Panc1 (cell line): ENCODE measurements at regions not wholly inside any gene's neighbourhood (a gene's known extent, or its start where the extent isn't known, plus 50 kb on each side); places are given as distances from the start of the nearest gene placed in this dataset.

Experiments used
- CTCF ChIP-seq: fragments of 450-650 bp; IDR thresholded peaks from 2 replicates; pipeline ENCODE4 v1.5.1; 2017; ENCODE audit warnings: mild to moderate bottlenecking
- POLR2AphosphoS5 ChIP-seq: IDR thresholded peaks from 2 replicates; pipeline ENCODE4 v1.6.1; 2012; ENCODE audit warnings: mild to moderate bottlenecking, low read depth, low read length, moderate library complexity
- REST ChIP-seq, 2 experiments: IDR thresholded peaks; 2 replicates each; pipeline ENCODE4 v1.6.1; 2011 to 2012; ENCODE audit warnings: low read depth in 2 of 2, control low read depth in 1 of 2, low read length in 1 of 2, mild to moderate bottlenecking in 1 of 2, moderate library complexity in 1 of 2; ENCODE audit not compliant: insufficient read depth in 1 of 2
- TCF7L2 ChIP-seq: IDR thresholded peaks from 2 replicates; pipeline ENCODE4 v1.6.1; 2011; ENCODE audit warnings: mild to moderate bottlenecking, low read depth, low read length, inconsistent platforms

- no peak for TF ChIP-seq POLR2AphosphoS5
- TF ChIP-seq CTCF, result no peak
- no peak for TF ChIP-seq REST (IDR thresholded peaks at IDR 0.05; ENCODE audit: insufficient read depth in 1 of 2, low read depth in 2 of 2, low read length in 1 of 2)
- no peak for TF ChIP-seq TCF7L2
Measured at GRCh38 chr6:141483598-141484061, 649.1 kb upstream of the GJE1 start.
